GM21723 (cell line): ENCODE measurements at regions not wholly inside any gene's neighbourhood (a gene's known extent, or its start where the extent isn't known, plus 50 kb on each side); places are given as distances from the start of the nearest gene placed in this dataset.

Experiments used
- ATAC-seq: cut with Tn5 transposase; IDR thresholded peaks from one replicate; pipeline ENCODE4 v1.9.1; 2021; ENCODE audit warnings: mild to moderate bottlenecking, moderate library complexity; ENCODE audit not compliant: unreplicated experiment

- no peak for ATAC-seq
These were observed 119.5 kb downstream of the TM9SF2 start for GRCh38 chr13:99620806-99621205.

- no peak for ATAC-seq
These were observed 117.9 kb downstream of the TM9SF2 start for GRCh38 chr13:99619207-99619606.

- no peak for ATAC-seq
These were observed 116.4 kb downstream of the TM9SF2 start for GRCh38 chr13:99617474-99618255.

GRCh38 chr13:99614465-99614885, 113.2 kb downstream of the TM9SF2 start:
- peak; percentile 79 for ATAC-seq
